HS-5 (cell line): ENCODE measurements at regions not wholly inside any gene's neighbourhood (a gene's known extent, or its start where the extent isn't known, plus 50 kb on each side); places are given as distances from the start of the nearest gene placed in this dataset.
A peak's percentile ranks its signal among the peaks of the same experiment; 100 is the strongest.
"Not testable (repeated sequence)": the region's sequence is repeated elsewhere in the genome, so short reads cannot be mapped to it uniquely, and the experiment has no call there.

Experiments used
- DNase-seq: peaks from one replicate; pipeline ENCODE4 v3.0.0-alpha.2; 2012; ENCODE audit warnings: low read depth

- not testable (repeated sequence) for DNase-seq
Observed at GRCh38 chr10:47711428-47711827, 52.0 kb downstream of the SYT15B start.

DNA sequence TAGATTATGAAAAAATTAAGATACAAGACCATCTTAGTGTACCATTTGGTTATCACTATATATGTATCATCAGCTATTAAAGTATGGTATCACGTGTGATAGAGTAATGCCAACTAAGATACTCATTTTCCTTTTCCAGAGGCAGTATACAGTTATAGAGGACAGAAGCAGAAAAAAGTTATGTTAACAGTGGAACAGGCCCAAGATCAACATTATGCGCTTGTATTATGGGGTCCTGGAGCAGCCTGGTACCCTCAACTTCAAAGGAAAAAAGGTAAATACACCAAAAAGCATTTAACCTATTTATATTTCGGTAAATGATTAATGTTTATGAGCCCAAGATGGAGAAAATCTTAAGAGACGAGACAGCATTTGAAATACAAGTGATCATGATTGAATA is 52.9 kb downstream of the SYT15B start:
- DNase-seq = not testable (repeated sequence)

- DNase-seq = not testable (repeated sequence)
Observed at GRCh38 chr10:47705698-47706414, 57.5 kb downstream of the SYT15B start.

DNA sequence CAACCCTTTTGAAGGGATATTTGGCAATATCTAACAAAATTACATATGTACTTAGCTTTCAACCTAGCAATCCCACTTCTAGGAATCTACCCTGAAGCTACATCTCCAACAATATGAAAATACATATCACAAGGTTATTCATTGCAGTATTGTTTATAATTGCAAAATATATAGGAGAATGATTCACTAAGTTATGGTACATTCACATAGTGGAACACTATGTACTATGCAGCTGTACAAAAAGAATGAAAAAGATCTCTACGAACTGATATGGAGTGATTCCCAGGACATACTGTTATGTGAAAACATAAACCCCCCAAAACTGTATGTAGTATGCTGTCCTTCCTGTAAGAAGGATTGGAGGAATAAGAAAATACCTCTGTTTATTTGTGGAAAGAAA is 62.1 kb downstream of the SYT15B start:
- not testable (repeated sequence) for DNase-seq

GRCh38 chr10:47699854-47700253 is 63.5 kb downstream of the SYT15B start:
- DNase-seq = peak; percentile 24

GRCh38 chr10:47696170-47696569 is 67.2 kb downstream of the SYT15B start:
- DNase-seq = not testable (repeated sequence)

DNA sequence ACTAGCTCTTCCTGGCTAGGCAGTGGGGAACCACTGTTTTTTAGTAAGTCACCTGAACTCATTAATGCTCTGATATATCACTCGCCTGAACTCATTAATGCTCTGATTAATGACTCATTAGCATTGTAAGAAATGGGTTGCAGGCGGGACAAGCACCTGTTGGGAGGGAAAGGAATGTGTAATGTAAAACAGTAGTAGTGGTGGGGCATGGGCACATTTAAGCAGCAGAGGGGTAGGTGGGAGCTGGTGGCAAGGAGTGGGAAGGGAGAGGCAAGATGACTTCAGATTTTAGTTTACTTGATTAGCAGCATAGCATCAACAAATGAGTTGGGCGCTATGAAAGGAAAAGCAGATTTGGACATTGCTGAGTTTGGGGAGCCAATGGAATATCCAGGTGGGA is 68.2 kb downstream of the SYT15B start:
- DNase-seq = not testable (repeated sequence)

DNA sequence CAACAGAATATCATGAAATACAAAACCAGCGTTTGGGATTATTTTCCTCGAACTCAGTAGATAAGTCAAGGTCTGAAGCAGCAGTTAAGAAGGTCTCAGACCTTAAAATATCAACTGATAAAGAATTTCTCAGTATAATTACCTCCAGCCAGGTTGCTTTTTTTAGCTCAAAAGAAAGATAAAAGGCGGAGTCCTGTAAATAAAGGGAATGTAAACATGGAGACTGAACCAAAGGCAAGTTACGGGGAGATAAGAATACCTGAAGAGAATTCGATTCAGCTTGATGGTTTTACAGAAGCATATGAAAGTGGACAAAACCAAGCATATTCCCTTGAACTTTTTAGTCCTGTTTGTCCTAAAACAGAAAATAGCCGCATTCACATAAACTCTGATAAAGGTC is 73.1 kb downstream of the SYT15B start:
- DNase-seq = not testable (repeated sequence)

- DNase-seq = not testable (repeated sequence)
Observed at GRCh38 chr10:47683826-47684475, 79.4 kb downstream of the SYT15B start.

DNA sequence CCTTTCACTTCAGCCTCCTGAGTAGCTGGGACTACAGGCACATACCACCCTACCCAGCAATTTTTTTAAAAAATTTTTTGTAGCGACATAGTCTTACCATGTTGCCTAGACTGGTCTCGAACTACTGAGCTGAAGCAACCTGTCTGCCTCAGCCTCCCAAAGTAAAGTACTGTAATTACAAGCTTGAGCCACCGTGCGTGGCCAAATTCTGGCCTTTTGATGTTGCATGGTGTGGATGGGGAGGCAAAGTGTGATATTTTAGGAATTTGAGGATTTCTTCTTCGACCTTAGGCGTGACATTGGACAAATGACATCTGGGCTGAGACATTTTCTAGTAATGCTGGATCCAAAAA is 81.8 kb downstream of the SYT15B start:
- DNase-seq = not testable (repeated sequence)

DNA sequence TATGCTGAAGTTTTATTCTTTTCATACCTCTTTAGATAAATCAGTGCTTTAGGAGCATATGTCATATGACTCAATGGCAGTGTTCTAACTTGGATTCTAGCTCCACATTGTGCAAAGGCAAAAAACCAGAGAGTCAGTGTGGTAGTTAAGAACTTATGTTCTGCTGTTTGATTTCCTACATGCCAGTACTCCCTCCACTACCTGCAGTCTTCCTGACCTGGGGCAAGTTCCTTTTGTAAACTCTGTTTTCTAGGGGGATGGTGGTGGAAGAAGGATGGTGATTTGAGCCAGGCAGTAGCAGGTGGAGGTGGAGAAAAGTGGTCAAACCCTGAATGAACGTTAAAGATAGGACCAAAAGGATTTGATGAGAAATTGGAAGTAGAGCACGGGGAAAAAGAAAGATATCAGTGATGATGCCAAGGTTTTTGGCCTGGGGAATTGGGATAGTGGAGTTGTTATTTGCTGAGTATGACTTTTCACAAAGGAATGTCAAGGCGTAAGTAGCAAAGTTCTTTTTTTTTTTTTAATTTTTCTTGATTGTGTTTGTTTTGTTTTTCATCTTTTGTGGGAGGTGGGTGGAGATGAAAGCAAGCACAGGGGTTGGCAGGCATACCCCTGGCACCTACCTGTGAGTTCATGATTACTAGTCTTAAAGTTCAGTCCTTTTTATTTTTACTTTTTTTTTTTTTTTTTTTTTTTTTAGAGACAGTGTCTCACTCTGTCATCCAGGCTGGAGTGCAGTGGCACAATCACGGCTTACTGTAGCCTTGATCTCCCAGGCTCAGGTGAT is 82.3 kb downstream of the SYT15B start:
- not testable (repeated sequence) for DNase-seq

DNA sequence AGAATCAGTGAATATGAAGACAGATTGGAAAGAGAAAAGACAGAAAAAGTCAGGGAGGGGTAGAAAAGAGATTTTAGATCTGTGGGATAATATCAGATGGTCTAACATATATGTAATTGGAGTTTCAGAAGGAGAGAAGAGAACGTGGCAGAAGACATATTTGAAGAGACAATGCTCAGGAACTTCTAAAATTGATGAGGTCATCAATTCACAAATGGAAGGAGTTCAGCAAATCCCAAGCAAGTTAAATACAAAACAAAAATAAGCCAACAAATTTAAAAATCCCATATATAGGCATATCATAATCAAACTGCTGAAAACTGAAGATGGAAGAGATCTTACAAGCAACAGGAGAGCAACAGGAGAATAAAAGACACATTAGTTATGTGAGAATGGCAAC is 87.3 kb downstream of the SYT15B start:
- not testable (repeated sequence) for DNase-seq

DNA sequence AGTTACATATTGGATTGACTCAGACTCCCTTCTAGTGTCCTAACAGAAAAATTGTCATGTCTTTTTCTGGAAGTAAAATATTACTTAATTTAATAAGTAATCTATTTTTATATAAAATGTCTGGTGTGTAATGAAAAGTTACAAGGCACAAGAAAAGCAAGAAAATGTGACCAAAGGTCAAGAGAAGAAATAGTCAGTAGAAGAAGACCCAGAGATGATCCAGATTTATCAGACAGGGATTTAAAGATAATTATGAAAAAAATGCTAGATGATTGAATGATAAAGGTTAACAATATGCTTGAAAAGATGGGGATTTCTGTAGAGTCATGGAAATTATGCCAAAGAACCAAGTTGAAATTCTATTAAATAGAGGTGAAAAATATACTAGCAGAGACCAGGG is 87.8 kb downstream of the SYT15B start:
- DNase-seq = not testable (repeated sequence)

DNA sequence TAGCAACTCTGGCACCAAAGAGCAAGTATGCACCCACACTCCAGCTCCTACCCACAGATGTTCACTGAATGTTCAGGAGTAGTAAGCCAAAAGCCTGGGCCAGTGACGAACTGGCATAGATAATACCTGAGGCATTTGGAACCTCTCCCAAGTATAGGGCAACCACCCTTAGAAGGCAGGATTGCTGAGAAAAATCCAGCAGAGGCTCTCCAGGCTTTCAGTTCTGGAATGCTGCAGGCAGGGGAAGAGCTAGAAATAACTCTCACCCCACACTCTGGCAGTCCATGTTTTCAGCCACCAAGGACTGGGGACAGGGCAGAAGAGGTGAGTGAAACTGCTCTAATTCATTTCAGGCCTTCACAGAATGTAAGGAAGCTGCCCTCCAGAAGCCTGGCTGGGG is 90.3 kb downstream of the SYT15B start:
- not testable (repeated sequence) for DNase-seq

DNA sequence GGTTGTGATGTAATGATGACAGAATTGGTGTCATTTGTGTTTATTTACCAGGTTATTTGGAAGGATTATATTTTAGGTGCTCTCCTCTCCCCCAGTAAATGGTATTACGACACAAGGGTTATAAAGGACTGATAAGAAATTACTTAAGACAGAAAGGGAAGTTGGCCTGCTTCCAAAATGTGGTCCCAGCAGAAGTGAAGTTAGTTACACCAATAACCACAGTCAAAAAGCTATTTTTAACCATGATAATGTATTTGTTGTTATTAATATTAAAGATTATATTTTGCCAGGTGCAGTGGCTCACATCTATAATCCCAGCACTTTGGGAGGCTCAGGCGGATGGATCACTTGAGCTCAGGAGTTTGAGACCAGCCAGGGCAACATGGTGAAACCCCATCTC is 92.5 kb downstream of the SYT15B start:
- not testable (repeated sequence) for DNase-seq

GRCh38 chr10:47661955-47662577 is 101.3 kb downstream of the SYT15B start:
- DNase-seq = not testable (repeated sequence)

- DNase-seq = not testable (repeated sequence)
Observed at GRCh38 chr10:47656732-47657131, 106.7 kb downstream of the SYT15B start.

DNA sequence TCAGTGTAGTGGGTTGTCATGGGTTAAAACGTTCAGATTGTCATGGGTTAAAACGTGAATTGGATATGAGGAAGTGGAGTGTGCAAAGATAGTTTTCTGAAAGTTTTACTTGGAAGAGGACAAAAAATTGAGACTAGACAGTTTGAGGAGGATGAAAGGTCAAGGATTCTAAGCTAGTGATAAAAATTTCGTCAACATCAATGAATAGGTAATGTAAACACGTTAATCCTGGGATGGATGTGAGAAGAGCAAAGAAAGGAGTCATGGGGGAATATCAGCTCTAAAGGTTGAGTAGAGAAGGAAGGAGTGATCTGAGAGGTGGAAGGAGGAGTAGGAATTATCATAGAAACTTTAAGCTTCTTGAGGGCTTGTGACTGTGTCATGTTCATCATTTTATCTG is 109.2 kb downstream of the SYT15B start:
- not testable (repeated sequence) for DNase-seq

GRCh38 chr10:47648594-47648993 is 114.8 kb downstream of the SYT15B start:
- not testable (repeated sequence) for DNase-seq

DNA sequence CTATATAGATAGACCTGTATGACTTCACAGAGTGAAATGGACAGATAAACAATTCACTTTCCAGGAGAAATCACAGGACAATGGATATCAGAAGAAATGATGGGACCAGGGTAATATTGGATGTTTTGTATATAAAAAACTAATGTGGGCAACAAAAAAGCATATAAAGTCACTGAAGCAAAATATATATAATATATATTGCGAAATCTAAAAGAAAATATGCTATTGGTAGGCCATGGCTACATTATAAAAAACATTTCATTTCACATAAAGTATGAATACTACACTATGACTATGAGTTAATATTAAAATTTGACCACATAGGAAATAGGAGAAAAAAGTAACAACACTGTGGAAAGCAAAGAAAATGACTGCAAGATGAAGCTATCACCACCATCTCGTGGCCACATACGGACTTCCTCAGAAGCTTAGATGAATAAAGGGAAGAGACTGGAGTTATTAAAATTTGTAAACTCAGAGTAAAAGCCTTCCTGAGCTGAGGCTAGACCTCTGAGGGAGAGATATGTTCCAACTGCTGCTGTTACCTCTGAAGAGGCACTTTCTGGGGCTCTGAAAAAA is 115.8 kb downstream of the SYT15B start:
- DNase-seq = not testable (repeated sequence)

DNA sequence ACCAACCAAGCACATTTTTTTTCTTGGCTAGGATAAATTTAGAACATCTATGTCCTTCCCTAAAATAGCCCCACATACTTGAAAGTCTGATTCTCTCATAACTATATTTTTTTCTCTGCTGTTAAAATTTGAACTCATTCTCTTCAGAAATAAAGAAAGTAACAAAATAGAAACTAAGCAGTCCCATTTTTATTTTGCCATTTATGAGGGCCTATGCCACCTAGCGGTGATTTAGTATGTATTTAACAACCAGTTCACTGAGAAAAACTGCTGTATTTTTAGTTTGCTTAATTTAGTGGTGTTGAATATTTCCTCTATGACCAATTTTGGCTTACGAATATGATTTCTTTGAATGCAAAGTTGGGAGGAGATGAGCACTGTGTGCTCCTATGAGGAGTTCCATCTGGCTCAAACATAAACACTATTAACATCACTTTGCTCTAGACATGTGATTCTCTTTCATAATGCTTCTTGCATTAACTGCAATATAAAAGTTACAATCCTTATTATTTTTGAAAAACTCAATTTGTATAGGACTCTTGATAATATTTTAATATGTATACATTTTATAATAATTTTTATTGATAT is 116.6 kb downstream of the SYT15B start:
- DNase-seq = not testable (repeated sequence)

GRCh38 chr10:47626975-47627374 is 103.5 kb upstream of the AGAP9 start:
- DNase-seq = not testable (repeated sequence)
